ENCODE measurements at regions not wholly inside any gene's neighbourhood (a gene's known extent, or its start where the extent isn't known, plus 50 kb on each side); places are given as distances from the start of the nearest gene placed in this dataset.
A peak's percentile ranks its signal among the peaks of the same experiment; 100 is the strongest.

DNA sequence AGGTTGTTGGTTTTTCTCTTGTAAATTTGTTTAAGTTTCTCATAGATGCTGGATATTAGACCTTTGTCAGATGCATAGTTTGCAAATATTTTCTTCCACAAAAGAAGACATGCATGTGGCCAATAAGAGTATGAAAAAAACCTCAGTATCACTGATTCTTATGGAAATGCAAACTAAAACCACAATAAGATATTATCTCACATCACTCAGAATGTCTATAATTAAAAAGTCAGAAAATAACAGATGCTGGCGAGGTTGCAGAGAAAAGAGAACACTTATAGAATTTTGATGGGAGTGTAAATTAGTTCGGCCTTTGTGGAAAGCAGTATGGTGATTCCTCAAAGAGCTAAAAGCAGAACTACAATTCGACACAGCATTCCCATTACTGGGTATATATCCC lies 1355.6 kb downstream of the FAM133A start:
- no peak for DNase-seq

DNA sequence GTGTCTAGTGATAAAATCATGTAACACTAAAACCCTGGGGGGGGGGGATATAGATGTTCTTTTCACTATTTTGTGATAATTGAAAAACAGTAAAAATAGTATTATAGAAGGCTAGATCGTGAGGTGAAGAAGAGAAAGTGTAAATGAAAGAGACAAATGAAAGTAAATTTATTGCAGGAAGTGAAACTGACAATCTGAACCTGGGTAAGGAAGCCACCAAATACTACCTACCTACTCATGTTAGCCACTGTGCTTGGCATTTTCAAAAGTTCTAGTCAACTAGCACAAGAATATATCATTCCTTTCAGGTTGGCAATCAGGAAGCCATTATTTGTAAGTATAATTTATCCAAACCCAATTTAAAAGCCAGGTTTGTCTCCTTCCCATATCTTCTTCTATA lies 1366.1 kb downstream of the FAM133A start:
- no peak for DNase-seq

DNA sequence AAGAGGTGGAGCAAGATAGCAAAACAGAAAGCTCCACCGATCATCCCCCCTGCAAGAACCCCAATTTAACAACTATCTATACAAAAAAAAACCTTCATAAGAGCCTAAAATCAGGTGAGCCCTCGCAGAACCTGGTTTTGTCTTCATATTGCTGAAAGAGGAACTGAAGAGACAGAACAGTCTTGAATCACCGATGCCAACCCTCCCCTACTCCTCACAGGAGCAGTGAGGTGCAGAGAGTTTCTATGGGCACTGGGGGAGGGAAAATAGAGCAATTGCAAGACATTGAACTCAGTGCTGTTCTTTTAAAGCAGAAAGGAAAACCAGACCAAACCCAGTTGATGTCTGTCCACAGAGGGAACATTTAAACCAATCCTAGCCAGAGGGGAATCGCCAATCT lies 1370.3 kb downstream of the FAM133A start:
- no peak for DNase-seq

DNA sequence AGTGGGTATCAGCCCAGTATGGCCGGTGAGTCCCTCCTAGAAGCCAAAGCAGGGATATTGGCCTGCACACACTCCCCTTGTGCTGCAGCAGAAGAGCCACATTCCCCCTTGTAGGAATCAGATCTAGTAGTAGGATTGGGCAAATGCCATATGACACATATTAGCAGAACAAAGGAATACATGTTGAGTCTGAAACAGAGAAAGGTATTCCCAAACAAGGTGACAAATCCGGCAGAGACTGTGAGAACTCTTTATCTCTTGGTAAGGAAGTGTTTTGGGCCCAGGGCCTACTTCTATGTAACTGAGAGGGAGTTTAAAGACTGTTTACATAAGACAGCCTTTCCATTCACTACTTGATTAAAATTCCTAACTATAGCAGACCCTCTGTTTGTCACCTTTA lies 1382.0 kb downstream of the FAM133A start:
- no peak for DNase-seq

DNA sequence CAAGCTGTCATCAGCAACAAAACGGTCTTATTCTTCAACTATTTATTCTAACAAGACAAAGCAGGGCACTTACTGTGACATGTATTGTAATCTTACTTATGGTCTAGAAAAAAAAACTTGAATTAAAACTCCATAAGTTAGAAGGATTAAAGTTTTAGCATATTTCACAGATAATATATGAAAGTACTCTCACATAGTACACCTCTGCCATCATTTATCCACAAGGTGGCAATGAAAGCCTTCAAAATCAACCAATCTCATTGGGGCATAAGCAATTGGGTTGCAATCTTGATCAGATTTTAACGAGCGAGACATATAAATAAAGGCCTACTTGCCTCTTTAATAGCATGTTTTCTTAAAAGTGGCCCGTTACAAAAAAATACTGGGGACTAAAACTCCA lies 1382.9 kb downstream of the FAM133A start:
- DNase-seq, result peak; percentile 41

DNA sequence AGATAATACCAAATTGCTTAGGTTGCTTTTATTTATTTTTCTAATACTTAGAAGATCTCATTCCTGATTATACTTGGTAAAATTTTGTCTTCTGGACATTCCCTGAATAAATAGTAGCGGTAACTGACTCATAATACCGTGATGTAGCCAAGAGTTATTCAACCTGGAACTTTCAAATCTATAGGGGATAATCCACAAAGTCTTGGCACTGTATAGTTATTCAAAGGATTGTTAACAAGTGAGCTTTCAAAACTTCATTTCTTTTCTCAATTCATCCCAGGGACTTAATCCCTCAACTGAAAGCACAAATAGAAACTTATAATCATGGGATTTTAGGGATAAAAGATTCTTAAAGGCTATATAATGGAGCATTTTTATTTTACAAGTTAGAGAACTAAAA lies 1383.3 kb downstream of the FAM133A start:
- peak; percentile 37 for DNase-seq

DNA sequence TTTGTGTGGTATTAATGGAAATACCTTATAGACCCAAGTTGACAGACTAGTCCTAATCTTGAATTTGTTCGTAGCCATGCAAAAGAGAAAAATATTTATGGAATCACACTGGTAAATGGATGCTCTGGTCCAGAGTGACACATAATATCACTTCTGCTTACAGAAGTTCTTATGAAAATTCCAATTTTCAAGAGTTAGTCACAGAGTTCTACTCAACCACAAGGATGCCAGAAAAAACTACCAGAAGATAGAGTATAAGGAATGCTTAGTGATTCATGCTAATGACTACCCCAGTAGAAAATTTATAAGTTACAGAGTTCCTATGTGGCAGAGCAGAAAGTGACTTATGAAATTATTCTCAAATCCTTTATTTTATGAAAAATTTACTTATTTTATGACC lies 1384.8 kb downstream of the FAM133A start:
- DNase-seq, result peak; percentile 82

DNA sequence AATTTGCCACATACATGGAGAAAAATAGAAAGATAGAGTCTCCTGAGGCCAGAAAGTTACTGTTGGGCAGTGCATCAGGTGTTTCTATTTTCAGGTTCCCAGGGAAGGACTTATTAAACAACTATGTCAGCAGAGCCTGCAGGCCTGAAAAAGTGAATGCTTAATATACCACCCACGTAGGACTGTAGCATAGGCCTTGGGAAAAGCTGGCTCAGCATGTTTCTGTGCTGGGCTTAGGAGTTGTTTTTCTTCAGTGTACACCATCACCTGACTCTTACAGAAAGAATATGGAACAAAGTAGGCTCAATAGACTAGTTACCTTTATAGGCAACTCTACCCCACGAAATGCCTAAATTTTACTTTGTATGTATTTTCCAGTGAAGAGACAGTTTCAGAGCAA lies 1385.9 kb downstream of the FAM133A start:
- no peak for DNase-seq

DNA sequence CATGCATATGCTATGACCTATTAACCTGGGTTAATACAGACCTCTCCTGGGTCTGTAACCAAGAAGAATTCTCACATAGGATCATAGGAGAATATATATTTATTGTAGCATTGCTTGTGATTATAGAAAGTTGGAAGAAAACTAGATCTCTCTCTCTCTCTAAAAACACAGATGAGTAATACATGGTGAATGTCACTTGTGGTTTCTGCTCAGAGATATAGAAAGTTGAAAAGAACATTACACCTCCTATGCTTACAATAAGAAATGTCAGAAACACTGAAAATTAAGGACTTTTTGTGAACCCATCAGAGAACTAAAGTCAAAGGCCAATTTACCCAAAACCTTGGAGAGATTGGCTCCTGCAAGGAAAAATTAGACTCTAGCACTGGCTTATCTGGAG lies 1389.5 kb downstream of the FAM133A start:
- peak; percentile 26 for DNase-seq

DNA sequence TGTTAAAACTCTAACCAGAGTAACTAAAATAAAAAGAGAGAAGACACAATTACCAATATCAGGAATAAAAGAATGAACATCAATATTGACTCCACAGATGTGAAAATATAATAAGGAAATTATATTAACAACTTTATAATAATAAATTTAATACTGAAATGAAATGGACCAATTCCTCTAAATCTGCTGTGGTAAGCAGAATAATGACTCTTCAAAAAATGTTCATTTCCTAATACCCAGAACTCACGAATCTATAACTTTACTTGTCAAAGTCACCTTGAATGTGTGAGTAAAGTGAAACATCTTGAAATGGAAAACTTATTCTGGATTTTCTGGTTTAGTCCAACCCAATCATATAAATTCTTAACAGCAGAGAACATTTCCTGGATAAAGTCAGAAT lies 1391.1 kb downstream of the FAM133A start:
- no peak for DNase-seq

DNA sequence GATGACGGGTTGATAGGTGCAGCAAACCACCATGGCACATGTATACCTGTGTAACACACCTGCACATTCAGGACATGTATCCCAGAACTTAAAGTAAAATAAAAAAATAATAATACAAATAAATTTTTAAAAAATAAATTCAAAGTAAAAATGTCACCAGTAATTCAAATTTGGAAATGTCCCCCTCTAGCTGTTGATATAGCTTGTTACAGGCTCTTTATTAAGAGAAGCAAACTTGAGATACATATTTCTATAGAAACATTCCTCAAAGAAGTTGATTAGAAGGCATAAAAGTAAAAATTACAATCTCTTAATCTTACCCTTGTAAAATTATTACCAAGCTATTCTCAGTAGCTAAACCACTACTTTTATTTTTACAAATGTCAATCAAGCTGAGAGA lies 1397.0 kb downstream of the FAM133A start:
- no peak for DNase-seq

DNA sequence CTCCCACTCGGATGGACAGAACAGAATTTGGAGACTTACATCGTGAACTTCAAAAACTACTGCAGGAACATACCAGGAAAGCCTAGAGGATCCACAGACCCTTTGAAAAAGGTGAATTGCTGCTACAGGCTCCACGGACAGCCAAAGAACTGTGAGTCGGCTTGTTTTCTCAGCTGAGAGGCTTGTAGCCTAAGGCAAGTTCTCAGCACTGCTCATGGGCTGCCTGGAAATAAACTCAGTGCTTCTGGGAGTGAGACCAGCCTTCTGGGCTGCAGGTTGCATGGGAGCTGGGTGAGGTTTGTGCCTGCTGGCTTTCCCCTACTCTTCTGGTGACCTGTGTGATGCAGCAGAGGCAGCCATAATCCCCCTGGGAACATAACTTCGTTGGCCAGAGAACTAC lies 1397.6 kb downstream of the FAM133A start:
- no peak for DNase-seq

DNA sequence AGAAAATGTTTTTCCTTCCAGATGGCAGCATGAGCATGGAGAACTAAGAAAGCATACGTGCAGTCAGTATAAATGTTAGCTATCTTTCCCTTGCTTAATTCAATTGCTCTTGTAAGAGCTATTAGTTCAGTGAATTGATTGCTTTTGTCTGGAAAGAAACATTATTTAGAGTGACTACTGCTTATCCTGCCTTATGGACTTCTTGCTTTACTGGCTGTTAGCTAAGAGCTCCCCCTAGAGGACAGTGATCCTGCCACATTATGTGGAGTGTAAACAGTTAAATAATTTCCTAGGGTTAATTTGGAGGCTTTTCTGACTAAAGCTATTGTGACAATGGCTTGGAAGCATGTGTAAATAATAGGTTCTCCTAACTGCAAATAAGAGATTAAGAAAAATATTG lies 1402.4 kb downstream of the FAM133A start:
- DNase-seq, result peak; percentile 43

DNA sequence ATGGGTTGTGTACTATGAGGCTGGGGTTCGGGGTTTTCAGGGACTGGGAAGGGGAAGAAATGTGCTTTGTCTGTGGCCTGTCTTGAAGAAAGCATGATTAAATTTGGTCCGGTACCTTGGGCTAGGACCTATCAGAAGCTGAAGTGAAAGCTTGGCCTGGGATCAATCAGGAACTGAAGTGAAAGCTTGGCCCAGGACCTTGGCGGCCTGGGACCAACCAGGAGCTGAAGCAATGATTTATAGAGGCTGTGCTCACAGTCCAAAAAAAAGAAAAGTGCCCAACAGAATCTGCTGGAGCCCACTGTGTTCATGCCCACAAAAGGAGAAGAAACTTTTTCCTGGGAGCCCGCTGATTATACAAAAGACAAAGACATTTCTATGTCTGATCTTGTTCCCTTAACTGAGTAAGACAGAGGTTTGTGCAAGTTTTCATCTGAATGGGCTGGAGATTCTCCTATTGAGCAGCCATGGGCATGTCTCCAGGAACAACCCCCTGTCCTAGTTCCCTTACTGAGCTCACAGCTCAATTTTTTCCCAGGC lies 1427.9 kb downstream of the FAM133A start:
- no peak for DNase-seq

DNA sequence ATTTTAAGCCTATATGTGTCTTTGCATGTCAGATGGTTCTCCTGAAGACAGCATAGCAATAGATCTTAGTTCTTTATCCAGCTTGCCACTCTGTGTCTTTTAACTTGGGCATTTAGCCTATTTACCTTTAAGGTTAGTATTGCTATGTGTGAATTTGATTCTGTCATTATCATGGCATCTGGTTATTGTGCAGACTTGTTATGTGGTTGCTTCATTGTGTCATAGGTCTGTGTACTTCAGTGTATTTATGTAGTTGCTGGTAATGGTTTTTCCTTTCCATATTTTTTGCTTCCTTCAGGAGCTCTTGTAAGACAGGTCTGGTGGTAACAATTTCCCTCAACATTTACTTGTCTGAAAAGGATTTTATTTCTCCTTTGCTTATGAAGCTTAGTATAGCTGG lies 1443.5 kb downstream of the FAM133A start:
- no peak for DNase-seq

DNA sequence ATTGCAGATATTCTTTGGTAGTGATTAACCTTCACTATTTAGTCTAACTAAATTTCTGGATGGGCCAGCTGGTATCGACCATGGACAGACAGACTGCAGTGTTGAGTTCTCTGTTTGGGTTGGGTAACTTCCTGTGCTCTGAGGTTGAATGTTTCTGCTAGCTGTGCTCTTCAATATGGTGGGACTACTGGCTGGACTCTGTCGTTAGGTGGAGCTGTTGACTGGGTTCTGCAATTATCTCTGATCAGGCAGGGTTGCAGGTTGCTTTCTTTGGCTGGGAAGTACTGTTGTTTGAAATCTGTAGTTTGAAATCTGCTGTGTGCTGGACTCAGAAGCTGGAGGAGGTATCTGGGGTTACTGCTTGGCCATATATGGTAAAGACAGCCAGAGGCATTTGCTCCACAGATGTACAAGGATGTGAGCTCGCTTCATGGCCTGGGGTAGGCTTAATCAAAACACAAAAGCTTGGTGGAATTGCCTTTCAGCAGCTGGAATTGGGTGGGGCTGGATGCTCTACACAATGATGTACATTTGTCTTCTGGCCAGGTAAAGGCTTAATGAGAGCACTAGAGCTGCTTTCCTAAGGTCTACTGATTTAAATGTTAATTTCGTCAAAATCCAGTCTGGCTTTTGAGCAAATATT lies 1472.0 kb downstream of the FAM133A start:
- DNase-seq, result no peak

DNA sequence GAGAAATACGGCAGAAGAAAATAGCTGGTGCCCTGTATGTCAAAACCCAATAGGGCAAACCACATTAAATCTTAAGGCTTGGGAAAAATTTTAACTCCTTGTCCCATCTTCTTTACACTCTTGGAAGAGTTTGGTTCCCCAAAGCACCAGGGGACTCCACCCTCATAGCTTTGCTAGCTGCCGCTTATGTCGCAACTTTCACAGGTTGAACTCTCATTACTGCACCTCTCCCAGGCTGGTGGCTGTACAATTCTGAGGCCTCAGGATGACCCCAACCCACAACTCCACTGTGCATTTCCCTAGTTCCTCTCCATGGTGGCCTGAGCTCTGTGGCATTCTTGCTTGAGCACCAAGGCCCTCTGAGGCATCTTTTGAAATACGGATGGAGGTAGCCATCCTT lies 1478.8 kb downstream of the FAM133A start:
- no peak for DNase-seq

DNA sequence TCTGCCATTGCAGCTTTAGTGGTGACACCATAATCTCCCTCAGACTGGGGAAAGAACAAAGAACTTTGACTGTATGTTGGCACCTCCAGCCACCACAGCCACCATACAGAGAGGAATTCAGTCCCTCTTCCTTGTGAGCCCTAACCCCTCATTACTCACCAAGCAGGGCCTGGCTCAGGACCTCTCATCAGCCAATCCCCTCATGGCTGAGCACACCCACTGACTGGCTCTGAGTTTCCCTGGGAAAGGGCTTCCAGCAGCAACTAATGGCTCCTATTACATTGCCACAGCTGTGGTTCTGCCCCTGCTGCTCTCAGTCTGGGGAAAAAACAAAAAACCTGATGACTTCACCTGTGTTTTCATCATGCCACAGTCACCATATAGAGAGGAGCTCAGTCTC lies 1482.6 kb downstream of the FAM133A start:
- DNase-seq, result no peak
